SH-SY5Y (cell line): ENCODE measurements at regions not wholly inside any gene's neighbourhood (a gene's known extent, or its start where the extent isn't known, plus 50 kb on each side); places are given as distances from the start of the nearest gene placed in this dataset.

Experiments used
- GATA2 ChIP-seq: IDR thresholded peaks from 2 replicates; pipeline ENCODE4 v1.6.1; 2011; ENCODE audit warnings: mild to moderate bottlenecking, low read depth, low read length
- GATA3 ChIP-seq: IDR thresholded peaks from 2 replicates; pipeline ENCODE4 v1.6.1; 2011; ENCODE audit warnings: low read depth, mild to moderate bottlenecking, low read length, moderate library complexity

DNA sequence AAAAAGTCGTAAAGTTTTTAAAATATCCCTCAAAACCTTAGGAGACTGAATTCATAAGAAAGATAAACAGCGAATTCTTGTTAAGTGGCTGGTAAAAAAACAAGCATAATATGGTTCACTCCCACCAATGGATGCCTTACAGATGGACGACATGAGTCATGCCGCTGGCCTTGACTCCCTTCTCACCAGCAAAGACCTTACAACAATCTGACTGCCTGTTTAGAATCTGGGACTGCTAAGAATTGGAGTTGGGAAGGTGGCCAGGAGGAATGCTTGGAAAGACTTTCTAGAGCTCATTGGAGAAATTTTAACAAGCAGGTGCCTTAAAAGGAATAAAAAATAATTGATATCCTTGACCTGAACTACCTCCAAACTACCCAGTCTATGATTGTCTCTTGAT is 206.9 kb upstream of the FMN2 start:
- TF ChIP-seq GATA3 (no peak), GATA2 (no peak)
